ENCODE measurements at regions not wholly inside any gene's neighbourhood (a gene's known extent, or its start where the extent isn't known, plus 50 kb on each side); places are given as distances from the start of the nearest gene placed in this dataset.

DNA sequence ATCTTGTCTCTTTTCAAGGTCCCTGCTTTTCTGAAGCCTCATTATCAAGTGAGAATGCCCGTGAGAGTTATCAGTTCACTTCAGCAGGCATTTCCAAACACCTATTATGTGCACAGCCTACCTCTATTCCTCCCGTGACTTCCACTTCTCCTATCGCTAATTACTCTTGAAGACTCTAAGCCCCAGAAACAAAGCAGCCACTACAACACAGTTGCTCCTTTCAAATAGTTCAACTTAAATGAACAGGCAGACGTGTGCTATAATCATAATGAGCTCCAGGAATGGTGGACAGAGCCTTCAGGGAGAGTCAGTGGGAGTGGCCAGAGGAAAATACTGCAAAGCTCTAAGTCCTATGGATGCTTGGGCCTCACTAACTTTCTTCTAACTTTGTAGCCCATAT lies 159.0 kb downstream of the RDH14 start:
- TF ChIP-seq, protein P1, sequence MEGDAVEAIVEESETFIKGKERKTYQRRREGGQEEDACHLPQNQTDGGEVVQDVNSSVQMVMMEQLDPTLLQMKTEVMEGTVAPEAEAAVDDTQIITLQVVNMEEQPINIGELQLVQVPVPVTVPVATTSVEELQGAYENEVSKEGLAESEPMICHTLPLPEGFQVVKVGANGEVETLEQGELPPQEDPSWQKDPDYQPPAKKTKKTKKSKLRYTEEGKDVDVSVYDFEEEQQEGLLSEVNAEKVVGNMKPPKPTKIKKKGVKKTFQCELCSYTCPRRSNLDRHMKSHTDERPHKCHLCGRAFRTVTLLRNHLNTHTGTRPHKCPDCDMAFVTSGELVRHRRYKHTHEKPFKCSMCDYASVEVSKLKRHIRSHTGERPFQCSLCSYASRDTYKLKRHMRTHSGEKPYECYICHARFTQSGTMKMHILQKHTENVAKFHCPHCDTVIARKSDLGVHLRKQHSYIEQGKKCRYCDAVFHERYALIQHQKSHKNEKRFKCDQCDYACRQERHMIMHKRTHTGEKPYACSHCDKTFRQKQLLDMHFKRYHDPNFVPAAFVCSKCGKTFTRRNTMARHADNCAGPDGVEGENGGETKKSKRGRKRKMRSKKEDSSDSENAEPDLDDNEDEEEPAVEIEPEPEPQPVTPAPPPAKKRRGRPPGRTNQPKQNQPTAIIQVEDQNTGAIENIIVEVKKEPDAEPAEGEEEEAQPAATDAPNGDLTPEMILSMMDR (IDR thresholded peaks at IDR 0.05; ENCODE audit: borderline replicate concordance, insufficient read depth, low read depth, low read length), result no peak
- no peak overlapping the region for H3K4me3 ChIP-seq (ENCODE audit: low read depth, low read length)

DNA sequence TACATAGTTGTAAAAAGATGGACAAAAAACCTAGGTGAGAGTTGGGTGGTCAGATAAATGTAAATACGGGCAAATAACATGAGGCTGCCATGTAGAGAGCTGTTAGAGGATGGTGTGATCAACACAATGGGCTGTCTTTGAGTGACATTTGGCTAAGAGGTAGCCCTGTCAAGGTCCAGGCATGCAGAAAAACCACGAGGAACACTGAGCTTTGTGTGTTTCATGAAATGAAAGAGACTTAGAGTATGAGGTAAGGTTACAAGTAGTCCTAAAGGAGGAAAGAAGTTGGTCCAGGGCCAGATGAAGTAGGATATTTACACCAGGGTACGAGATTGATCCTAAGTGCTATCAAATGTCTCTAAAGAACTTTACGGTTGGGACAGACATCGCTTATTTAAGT lies 160.9 kb downstream of the RDH14 start:
- TF ChIP-seq, protein P1 (IDR thresholded peaks at IDR 0.05; ENCODE audit: borderline replicate concordance, insufficient read depth, low read depth, low read length), result no peak
- no peak overlapping the region for H3K4me3 ChIP-seq (ENCODE audit: low read depth, low read length)

DNA sequence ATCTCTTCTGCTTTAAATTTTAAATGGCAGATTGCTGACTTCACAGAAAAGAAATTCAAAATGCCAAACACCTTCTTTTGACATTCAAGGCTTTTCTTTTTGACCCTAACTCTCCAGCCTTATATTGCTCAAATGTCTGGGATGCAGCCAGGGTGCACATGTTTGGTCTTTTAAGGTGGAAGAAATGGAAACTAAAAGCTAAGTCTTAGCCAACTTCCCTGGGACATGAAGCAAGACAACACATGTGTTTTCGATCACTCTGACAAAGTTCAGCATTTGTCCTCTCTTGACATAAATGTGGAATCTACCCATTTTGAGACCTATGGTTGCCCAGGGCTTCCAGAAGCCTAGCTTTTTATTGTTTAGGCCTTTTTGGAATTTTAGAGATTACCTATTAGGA lies 161.6 kb downstream of the RDH14 start:
- TF ChIP-seq, protein P1 (IDR thresholded peaks at IDR 0.05; ENCODE audit: borderline replicate concordance, insufficient read depth, low read depth, low read length), result no peak
- H3K4me3 ChIP-seq (ENCODE audit: low read depth, low read length), result no peak overlapping the region

DNA sequence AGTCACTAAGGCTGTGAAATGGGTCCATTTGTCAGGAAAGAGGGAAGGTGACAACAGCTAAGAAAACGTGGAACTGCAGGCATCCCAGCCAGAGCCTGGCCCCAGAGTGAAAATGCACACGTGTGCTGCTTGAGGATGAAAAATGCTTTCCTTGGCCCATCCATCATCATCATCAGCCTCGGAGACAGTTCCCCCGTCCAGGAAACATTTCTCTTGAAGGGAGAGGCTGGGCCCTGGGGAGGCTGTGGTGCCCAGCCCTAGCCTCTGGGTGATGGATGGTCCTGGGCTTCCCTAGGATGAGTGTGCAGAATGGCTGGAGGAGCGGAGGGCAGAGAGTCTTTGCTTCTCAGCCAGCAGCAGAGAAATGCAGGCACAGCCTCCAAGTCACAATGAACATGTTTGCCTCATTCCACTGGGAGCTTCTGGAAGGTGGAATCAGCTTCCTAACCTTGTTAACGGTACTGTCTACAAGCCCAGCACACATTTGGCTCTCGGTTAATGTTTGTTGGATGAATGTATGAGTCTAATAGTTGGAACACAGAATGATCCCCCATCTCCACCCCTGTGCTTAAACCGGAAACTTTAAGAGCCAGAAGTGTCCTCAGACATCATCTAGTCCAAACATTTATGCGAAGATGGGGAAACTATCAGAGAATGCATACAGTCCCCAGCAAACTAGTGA lies 164.0 kb downstream of the RDH14 start:
- no peak overlapping the region for H3K4me3 ChIP-seq (ENCODE audit: low read depth, low read length)
- TF ChIP-seq, protein P1 (IDR thresholded peaks at IDR 0.05; ENCODE audit: borderline replicate concordance, insufficient read depth, low read depth, low read length), result no peak

DNA sequence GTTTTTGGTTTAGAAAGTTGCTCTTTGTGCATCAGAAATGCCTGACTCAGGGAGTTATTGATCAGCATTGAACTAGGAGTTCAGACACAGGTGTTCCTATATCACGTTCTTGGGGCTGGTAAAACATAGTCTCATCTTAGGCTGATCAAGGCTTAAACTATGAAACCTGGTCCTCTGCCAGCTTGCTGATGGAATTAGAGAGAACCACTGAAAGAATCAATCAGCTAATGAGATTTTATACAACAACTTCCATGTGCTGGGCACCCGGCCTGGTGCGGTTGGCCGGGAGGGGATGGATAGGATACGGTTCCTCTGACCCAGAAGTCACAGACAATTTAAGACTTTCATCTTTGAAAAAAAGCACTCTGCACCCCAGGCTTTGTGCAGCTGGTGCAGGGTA lies 164.9 kb downstream of the RDH14 start:
- TF ChIP-seq, protein P1 (IDR thresholded peaks at IDR 0.05; ENCODE audit: borderline replicate concordance, insufficient read depth, low read depth, low read length), result no peak

DNA sequence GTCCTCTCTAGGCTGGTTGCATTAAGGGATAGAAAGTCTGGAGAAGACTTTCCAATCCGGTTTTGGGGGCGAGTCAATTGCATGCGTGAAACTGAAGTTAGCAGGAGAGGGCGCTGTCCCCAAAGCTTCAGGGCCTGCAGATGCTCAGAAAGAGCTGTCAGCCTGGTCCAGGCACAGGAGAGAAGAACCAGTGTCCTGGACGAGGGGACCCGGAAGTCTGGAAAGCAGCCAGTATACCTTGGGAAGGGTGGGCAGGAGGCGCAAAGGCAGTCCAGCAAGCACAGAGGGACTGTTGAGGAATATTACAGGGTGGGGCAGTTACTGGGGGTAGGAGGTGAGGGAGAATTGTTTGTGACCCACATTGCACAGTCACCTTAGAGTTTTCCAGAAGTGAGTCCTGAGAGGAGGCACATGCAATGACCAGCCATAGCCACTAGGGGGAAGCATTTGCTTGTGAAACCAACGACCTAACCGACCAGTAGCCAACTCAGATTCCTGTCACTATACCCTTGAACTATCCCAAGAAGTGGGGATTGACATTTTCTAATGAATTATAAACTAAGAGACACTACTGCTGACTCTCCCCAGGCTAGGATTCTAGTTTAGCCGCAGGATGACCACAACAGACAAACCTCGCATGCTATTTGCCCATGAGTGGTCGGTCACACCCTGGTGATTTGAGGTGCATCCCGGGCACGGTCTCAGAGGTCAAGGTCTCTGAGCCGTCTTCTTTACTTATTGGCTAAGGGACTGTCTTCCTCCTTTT lies 172.8 kb downstream of the RDH14 start:
- TF ChIP-seq, protein P1 (IDR thresholded peaks at IDR 0.05; ENCODE audit: borderline replicate concordance, insufficient read depth, low read depth, low read length), result peak; percentile 98
- H3K4me3 ChIP-seq (ENCODE audit: low read depth, low read length), result no peak overlapping the region

More for the DNA sequence above, 164.9 kb downstream of the RDH14 start:
- H3K4me3 ChIP-seq (ENCODE audit: low read depth, low read length), result no peak overlapping the region

DNA sequence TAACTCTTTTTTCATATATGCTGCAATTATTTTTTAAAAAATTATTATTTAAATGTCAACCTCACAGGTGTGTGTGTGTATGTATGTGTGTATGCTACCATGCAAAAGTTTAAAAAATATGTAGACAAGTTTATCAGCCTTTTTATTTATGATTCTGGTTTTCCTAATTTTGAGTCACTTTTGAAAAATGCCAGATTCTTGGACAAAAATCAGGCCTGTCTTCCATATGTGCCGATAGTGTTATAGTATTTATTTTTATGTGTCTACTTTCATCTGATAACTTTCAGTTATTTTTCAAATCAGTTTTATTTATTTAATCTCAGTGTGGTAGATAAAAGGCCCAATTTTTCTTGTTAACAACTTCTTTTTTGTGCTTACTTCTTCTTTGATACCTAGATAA lies 176.2 kb downstream of the RDH14 start:
- H3K4me3 ChIP-seq (ENCODE audit: low read depth, low read length), result no peak overlapping the region

More for the DNA sequence above, 176.2 kb downstream of the RDH14 start:
- TF ChIP-seq, protein P1 (IDR thresholded peaks at IDR 0.05; ENCODE audit: borderline replicate concordance, insufficient read depth, low read depth, low read length), result no peak

Measured in GM12875 (cell line).